GM18951 (cell line): ENCODE measurements at regions not wholly inside any gene's neighbourhood (a gene's known extent, or its start where the extent isn't known, plus 50 kb on each side); places are given as distances from the start of the nearest gene placed in this dataset.
"Not testable (repeated sequence)": the region's sequence is repeated elsewhere in the genome, so short reads cannot be mapped to it uniquely, and the experiment has no call there.

Source experiments
- POLR2A ChIP-seq: IDR thresholded peaks from 4 replicates; pipeline ENCODE4 v1.6.1; 2011; ENCODE audit warnings: mild to moderate bottlenecking; ENCODE audit not compliant: insufficient read length, insufficient read depth; ENCODE audit errors: extremely low read depth
- in situ Hi-C: fragments of 300-500 bp; cut with MboI; formaldehyde crosslinking; loops from one replicate; pipeline ENCODE4 v1.12.0; 2022; ENCODE audit warnings: low sequenced_read_pairs, mixed read lengths, inconsistent platforms; ENCODE audit not compliant: unreplicated experiment

DNA sequence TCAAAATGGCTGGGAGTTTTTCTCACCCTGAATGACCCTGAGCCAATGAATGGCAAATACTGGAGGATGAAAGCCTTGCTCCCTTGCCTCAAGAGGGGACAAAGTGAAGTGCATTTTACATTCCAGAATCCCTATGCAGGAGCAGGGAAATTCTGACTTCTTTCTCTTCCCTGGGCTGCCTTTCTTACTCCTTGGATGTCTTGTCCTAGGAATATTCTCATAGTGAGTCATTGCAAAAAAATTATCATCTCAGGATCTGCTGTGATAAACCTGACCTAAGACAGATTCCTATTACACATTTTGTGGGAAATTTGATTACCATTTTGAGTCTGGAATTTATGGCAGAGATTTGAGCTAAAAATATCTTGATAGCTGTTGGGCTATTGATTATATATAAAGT lies 199.9 kb downstream of the TMA16 start:
- in situ Hi-C loops: loop anchor here (25.0 kb wide), 1 partner anchor 1043 kb away; no protein-coding TSS in a partner anchor
- TF ChIP-seq POLR2A: no peak

DNA sequence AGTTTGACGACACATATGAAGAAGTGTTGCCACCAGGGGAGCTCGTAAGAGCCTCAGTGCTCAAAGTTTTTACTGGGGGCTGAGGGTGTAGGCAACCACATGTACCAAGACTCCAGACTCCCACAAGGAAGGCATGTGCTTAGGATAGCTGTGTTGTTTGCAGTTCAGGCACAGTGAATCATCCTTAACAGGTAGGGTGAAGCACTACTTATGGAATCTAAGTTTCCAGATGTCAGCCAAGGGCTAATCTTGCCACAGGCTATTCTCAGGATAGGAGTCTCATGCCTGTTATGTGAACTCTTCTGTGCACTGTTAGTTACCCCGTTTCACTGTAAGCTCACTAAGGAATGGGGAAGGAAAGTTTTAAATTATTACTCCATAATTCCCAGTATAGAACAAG lies 202.6 kb downstream of the TMA16 start:
- no peak for TF ChIP-seq POLR2A
- in situ Hi-C loops: loop anchor here (25.0 kb wide), 1 partner anchor 1040 kb away; no protein-coding TSS in a partner anchor

DNA sequence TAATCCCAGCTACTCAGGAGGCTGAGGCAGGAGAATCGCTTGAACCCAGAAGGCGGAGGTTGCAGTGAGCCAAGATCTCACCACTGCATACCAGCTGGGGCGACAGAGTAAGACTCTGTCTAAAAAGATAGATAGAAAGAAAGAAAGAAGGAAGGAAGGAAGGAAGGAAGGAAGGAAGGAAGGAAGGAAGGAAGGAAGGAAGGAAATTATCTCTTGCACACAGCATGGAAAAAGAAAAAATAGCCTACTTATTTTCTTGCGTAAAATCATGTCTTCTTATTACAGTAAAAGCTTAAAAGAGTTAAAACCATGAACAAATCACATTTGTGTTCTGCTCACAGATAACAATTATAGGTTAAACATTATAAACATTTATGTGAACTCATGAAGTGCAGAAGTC lies 205.9 kb downstream of the TMA16 start:
- in situ Hi-C loops: not testable (repeated sequence)

DNA sequence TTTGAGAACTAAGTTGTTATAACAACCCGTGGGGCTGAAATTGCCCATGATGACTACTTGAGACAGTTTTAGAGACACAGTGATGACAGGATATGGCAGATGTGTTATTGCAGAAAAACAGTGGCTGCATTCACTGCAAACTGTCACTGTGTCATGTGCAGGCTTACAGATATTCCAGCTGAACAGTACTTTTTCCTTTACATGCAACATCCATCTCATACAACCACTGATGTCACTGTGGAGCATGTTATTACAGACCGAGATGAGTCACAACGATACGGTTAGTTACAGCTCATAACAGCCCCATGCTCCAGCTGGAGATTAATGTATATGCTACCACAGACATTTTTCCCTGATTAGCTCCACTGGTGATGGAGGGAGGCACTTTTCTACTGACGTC lies 207.4 kb downstream of the TMA16 start:
- in situ Hi-C loops: no loop called here
- TF ChIP-seq POLR2A: no peak

DNA sequence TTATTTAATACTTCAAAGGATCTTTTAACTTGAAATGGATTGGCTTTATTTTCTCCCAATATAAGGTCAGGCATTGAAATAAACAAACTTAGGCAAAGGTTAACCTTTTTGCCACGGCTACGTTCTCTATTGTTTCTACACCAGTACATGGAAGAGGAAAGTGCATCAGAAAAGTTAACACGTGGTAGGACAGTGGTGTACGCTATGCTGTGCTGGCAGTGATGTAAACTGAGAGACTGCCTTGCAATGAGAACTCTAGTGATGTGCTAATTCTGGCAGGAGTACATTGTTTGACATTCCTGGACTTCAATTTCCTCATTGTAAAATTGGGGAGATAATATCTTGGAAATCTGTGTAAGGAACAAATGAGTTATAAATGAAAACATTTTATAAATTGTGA lies 208.2 kb downstream of the TMA16 start:
- in situ Hi-C loops: no loop called here
- TF ChIP-seq POLR2A: no peak

DNA sequence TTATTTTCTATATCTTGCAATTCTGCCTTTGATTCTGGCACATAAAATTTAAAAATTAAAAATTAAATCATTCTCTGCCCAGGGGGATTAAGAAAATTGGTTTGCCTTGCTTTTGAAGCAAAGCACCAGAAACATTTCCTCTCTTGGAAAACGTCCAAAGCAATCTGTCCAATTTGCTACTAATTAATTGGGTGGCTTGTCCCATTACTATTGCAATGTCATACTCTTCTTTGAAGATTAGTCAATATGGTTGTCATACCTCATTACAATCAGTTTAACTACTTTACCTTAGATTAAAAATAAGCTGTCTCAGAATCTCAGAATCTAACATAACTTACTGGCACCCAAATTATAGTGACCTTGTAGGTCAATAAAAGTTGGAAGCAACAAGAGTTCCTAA lies 208.8 kb downstream of the TMA16 start:
- no peak for TF ChIP-seq POLR2A
- in situ Hi-C loops: no loop called here

DNA sequence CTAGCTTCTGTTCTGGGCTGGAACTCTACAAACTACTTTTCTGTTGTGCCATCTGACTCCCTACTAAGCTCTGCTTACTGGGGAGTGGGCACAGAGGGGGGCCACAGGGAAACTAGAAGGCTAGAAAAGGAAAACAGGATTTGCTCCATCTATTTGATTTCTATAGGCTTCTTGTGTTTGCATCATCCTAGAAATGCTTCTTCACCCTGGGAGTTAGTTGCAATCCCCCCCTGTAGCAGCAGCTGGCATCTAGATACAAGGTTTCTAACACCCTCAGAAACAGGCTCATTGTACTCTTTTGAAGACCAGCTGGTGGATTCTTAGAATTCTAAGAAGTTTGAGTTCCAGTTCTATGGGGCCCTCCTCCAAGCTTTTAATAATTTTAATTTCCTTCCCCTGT lies 213.4 kb downstream of the TMA16 start:
- in situ Hi-C loops: no loop called here
- no peak for TF ChIP-seq POLR2A

DNA sequence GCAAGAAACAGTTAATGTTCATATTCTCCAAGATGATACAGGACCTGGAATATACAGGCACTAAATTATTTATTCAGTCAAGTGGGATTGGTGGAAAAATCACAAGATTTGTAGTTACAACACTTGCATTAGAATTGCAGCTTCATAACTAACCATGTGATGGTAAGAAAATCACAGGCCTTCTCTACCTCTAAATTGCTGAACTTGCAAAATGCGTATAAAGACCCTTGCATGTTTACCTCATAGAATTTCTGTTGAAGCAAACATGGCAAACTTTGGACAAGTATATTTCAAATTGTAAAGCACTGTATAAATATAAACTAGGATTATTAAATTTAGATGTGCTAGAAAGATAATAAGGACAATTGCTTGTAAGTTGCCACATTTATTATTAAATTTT lies 215.1 kb downstream of the TMA16 start:
- in situ Hi-C loops: no loop called here
- no peak for TF ChIP-seq POLR2A

DNA sequence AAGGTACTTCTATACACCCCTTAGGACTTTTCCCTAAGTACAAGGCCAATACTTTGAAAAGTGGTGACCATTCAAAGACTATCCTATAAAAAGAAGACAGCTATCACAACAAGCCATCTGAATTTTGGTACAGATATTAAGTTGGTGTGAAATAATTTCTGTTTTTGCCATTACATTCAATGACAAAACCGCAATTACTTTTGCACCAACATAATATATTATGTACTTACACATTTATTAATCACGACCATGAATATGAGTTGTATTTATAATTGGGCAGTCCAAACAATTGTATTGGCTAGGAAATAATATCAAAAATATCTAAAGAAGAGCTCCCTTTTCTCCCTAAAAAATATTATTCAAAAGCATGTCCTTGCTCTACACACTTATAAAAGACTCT lies 215.7 kb downstream of the TMA16 start:
- in situ Hi-C loops: no loop called here
- no peak for TF ChIP-seq POLR2A

DNA sequence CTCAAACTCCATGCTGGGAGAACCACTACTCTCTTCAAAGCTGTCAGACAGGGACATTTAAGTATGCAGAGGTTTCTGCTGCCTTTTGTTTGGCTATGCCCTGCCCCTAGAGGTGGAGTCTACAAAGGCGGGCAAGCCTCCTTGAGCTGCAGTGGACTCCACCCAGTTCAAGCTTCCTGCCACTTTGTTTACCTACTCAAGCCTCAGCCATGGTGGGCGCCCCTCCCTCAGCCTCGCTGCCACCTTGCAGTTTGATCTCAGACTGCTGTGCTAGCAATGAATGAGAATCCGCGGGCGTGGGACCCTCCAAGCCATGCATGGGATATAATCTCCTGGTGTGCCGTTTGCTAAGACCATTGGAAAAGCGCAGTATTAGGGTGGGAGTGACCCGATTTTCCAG lies 230.0 kb downstream of the TMA16 start:
- in situ Hi-C loops: not testable (repeated sequence)

DNA sequence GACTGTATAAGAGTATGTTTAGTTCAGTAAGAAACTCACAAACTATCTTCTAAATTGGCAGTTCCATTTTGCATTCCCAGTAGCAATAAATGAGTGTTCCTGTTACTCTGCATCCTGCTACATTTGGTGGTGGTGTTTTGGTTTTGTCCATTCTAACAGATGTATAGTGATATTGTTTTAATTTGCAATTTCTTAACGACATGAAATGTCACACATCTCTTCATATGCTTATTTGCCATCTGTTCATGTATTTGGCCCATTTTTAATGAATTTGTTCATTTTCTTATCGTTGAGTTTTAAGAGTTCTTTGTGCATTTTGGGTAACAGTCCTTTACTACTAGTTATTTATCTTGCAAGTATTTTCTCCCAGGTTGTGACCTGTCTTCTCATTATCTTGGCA lies 232.2 kb downstream of the TMA16 start:
- in situ Hi-C loops: no loop called here
- no peak for TF ChIP-seq POLR2A

DNA sequence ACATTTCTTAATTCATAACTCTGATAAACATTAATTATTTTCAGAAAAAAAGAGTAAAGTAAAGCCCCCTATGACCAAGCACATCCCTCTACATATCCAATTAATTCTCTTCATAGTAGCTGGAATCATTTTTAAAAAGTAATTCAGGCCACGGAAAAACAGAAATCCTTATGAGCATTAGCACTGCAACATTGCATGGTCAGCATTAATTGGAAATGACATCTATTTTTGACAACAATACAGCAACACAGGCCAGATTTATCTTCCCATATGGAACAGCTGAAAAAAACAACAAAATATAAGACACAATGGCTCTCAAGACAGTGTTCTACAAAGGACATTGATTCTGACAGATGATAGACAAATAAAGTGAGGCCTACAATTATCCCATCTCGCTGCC lies 236.6 kb downstream of the TMA16 start:
- no peak for TF ChIP-seq POLR2A
- in situ Hi-C loops: no loop called here

DNA sequence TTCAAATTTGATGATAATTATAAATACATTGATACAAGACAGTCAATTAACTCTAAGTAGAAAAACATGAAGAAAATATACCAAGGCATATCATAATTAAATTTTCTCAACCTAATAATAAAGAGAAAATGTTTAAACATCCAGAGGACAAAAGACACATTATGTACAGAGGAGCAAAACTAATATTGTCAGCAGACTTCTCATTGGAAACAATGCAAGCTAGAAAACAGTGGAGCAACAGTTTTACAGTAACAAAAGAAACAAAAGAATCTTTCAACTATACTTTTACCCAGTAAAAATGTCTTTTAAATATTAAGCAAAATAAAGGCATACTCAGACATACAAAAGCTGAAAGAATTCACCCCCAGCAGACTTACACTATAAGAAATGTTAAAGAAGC lies 238.0 kb downstream of the TMA16 start:
- in situ Hi-C loops: no loop called here
- no peak for TF ChIP-seq POLR2A

DNA sequence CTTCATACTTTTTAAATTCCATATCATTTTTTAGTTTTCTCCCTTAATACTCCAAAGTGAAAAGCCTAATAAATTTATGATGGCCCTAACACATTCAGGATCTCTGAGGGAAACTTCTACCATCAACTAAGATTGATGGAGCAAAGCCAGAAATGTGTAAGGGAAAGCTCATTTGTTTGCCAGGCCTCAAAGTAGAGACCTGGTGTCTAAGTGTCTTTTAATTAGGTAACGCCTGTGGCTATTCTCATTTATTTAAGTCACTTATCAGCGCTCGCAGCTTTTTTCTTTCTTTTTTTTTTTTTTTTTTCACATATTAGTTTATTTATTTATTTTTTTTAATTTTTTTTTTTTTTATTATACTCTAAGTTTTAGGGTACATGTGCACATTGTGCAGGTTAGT lies 242.4 kb downstream of the TMA16 start:
- in situ Hi-C loops: no loop called here
- no peak for TF ChIP-seq POLR2A

DNA sequence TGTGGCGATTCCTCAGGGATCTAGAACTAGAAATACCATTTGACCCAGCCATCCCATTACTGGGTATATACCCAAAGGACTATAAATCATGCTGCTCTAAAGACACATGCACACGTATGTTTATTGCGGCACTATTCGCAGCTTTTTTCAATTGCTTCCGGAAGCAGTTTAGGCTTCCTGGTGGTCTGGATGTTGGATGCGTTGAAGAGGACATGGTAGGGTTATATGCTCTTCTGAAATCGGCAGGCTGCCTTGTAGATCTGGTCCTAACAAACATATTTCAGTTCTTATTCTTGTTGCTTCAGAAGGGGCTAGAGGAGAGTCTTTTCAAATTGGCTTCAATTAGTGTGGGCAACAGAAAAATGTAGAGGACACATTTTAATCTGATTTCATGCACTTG lies 243.4 kb downstream of the TMA16 start:
- in situ Hi-C loops: not testable (repeated sequence)

DNA sequence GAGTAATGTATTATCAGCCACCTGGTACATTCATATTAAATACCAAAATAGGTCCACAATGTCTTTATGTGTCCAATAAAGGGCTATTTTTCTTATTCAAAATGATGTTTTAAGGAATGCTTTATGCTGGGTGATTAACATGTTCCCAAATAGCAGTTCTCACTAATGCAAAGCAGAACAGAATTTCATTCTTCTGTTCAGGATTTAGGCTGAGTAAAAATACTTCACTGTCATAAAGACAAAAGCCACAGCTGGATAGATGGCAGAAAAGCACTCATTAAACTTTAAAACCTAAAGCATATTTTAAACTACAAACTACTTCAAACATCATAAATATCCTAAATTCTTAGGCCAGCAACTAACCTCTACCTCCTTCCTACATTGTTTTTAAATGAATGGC lies 244.0 kb downstream of the TMA16 start:
- in situ Hi-C loops: no loop called here
- TF ChIP-seq POLR2A: no peak
